NCI-H748 treated with DMSO at 0.1 percent for 48 hours (cell line): ENCODE measurements at regions not wholly inside any gene's neighbourhood (a gene's known extent, or its start where the extent isn't known, plus 50 kb on each side); places are given as distances from the start of the nearest gene placed in this dataset.
"Not testable (repeated sequence)": the region's sequence is repeated elsewhere in the genome, so short reads cannot be mapped to it uniquely, and the experiment has no call there.

Experiments
- DNase-seq: peaks from one replicate; lab custom pipeline; 2025; lab: John Stamatoyannopoulos, UW

DNA sequence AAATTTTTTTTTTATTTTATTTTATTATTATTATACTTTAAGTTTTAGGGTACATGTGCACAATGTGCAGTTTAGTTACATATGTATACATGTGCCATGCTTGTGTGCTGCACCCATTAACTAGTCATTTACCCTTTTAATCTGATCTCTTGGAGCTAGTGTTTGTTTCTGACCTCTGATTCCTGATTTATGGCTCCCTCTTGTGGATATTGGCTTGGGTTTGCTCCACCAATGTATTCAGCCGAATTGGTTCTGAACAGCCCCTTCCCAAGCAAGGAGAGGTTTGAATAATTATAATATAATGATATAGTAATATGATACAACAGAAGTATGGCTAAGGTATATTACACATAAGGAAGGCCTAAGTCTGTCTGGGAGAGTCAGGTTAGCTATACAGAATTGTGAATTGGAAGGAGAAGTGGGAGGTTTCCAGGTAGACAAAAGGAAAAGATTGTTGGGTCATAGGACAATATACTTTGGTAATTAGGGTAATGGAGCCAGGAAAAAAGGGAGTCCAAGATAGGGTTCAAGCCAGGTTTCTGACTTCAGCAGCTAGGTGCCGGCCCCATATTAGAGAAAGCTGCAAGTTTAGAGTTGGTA is 53.1 kb upstream of the HMCN1 start:
- peak; percentile 17 for DNase-seq

DNA sequence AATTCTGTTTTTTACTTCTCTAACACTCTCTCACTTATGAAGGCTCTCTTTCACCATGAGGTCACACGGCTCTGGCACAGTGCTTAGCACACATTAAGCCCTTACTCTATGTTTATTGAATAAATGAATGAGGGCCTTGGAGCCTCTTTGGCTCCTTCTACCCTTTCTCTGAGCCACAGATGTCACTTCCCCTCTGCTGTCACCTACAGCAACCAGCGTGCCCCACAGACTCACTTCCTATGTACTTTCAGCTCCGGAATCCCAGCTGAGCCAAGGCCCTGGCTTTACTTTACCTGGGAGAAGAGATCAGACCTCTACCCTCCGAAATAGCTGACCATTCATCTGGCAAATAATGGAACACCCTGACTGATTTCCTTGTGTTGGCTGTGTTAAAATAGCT is 53.7 kb upstream of the HMCN1 start:
- no peak for DNase-seq

DNA sequence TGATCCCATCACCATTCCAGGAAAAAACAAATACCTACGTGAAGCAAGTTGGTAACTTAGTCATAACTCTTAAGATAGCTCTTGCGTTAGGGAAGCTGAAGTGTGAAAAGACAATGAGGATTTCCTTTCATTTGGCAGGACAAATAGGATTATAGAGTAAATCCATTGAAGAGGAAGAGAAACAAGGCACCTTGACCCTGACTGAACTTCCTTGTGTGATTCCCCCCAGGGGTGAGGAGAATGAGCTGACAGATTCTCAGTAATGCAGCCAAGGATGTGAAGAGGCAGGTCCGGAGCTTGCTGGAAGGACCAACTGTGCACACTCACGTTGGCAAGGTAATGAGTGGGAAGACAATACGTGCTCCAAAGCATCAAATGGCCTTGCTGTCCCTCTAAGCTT is 55.0 kb upstream of the HMCN1 start:
- DNase-seq: no peak

DNA sequence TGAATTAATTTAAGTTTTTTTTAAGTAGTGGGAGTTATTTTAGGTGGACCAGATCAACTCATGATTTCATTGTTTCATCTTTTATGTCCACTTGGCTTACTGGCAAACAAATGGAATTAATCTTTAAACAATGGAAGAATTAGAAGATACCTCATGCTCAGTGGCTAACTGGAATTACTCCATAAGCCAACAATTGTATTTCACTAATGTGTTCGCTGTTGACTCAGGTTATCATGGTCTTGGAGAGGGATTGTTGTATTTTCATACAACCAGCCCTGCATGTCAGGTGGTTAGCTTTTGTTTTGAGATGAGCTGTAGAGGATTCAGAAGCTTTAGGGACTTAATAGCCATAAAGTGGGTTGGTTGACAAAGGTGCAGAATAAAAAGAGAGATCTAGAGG is 57.2 kb upstream of the HMCN1 start:
- DNase-seq: no peak

DNA sequence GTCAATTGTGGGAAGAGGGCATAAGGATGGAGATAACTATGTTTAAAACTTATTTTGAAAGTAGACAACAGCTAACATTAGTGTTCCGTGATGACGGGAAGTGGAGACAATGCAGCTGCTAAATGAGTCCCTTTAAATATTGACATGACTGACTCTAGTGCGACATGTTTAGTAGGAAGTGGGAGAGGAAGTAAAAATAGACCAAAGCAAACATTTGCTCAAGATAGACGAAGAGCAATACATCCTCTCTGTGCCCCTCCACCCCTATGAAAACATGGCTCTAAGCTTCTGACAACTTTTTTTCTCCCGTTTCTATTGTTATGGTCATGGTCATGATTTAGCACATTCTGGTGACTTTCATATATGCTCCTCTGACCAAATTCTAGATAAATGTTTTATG is 60.0 kb upstream of the HMCN1 start:
- peak; percentile 39 for DNase-seq

DNA sequence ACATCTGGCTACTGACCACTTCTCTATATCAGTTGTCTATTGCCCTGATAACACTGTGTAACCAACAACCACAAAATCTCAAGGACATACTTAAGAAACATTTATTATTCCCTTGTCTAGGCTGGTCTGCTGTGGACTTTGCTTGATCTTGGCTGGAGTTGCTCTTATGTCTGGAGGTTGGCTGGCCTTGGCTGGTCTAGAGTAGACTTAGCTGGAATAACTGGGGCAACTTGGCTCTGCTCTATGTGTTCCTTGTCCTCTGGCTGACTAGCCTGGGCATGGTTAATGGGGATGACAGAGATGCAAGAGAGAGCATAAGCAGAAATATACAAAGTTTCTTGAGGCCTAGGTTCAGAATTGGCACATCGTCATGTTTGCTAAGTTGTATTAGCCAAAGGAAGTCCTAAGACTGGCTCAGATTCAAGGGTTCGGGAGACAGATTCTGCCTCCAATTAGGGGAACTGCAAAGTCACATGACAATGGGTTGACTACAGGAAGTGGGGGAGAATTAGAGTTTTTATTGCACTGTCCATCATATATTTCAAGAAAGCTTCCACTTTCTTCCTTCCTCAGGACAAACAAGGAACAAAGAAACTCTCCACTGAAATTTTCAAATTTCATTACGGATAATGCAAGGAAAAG is 61.4 kb upstream of the HMCN1 start:
- DNase-seq: no peak

DNA sequence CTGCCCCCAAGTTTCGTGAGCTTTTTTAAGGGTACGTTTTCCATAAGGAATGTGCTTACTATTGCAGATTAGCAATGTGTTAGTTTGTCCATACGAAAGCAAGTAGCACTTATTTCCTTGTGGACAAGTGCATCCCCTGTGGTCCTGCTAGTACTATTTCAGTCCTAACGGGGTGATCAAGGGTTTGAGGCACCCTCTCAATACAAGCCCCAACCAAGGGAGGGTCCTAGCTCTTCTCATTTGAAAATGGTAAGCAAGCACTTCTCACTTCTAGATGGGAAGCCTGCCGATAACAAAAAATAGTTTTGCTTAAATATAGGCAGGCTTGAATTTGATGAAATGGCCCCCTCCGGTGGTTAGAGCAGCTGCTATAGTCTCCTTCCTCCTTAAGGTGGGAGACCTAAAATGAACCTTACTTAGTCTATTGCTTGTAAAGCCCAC is 64.0 kb upstream of the HMCN1 start:
- no peak for DNase-seq

DNA sequence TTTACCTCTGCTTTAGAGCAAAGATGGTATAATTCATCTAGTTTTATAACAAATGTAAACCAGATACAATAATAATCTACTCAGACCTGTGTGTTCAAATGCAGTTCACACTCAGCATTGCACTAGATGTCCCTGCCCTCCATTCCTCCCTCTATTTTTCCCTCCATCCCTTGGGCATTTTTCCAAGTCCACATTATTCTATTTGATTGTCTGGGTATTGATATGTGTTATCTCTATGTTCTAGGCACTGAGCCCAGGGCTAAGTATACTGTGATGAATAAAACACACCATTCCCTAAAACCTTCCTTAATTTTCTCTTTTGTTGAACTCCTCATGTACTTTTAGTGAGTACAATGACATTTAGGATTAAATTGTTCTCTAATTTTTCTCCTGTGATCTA is 66.2 kb upstream of the HMCN1 start:
- no peak for DNase-seq

DNA sequence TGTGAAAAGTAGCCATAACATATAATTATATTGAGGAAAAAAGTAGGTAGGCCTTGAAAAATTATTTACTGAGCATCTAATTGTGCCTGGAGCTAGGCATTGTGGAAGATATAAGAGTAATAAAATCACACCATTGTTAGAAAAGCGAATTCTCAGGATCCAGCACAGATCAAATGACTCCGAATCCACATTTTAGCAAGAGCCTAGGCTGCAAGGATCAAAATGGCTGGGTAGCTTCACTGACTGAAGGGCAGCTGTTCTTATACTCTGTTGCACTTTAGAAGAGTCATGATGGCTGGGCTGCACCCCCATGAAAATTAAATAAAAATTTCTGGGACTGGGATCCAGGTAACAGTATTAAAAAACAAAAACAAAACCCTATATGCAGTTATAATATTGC is 67.6 kb upstream of the HMCN1 start:
- no peak for DNase-seq

DNA sequence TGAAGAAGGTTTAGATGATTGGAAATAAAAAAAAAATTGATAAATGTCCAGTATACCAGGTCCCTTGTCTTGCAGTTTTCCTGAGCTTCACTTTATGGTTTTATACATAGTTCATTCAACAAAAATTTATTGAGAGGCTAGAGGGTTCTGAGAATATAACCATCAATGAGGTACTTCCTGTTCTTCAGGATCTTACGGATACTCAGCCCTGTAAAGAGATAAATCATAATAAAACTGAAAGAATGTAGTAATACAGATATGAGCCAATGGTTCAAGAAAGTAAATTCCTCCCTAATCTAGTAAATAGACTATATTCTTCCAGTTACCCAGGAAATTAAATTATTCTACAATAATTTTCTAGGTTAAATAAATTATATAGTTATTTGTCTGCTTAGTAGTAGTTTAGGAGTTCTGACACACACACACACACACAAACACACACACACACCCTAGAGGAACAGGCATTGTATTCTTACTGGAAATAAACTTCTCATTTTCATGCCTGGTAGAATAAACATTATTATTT is 70.4 kb upstream of the HMCN1 start:
- no peak for DNase-seq

DNA sequence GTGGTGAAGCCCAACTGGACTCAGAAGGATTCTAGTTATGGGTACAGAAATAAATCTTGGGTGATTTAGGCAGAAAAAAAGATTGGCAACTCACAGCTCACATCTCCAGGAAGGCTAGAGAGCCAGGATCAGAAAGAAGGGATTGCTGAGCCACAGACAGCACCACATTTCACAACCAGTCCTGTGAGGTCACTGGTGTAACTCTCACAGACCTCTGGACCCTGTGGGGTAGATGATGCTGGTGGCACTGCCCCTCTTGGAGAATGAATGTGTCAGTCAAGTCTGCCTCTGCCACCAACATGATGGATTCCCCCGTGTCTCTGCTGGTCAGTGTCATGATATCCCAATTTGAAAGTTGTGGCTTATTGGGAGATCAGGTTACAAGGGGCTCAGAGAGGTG is 70.9 kb upstream of the HMCN1 start:
- DNase-seq: no peak

DNA sequence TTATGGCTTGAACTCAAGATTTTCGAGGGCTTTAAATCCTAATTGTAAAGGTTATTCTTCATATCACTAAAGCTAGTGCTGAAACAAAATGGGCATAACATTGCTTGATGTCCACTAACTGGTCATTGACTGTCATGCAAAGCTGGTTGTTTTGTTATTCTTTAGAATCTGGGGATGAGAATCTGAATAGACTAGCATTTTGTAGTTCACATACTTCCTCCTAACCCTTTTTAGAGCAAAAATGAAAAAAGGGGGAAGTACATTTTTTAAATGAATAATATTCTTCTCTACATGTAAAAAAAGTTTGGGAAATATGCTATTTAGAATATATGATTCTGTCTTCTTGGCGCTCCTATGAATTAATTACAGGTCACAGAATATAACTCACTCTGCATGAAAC is 72.2 kb upstream of the HMCN1 start:
- no peak for DNase-seq

DNA sequence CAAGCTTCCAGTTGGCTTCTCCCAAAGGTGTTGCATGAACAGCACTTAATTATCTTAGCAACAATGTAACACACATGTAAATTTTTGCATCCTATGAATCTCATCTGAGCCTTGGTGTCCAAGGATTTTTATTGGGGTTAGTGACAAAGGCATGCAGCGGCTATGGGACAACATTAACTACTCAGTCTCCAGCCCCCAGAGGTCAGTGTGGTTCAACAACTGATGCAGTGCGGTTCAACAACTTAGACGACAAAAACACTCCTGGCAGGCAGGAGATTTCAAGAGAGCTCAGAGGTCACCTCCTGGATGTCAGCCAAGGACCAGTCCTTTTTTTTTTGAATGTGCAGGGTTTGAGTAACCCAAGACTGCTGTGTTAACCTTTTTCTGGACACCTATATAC is 77.5 kb upstream of the HMCN1 start:
- DNase-seq: no peak

DNA sequence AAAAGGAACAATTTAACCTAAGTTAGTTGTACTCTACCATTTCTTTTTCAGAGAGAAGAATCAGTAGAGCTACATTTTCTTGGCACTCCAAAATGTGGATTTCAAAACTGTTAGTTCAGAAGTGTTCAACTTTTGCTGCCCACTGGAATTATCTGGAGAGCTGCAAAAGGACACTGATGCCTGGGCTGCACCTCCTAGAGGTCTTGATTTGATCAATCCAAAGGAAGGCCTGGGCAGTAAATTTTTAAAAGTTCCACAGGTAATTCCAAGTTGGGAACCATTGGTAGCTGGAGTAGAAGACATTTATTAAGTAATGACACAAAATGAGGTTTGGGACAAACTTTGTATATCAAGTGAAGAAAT is 79.3 kb upstream of the HMCN1 start:
- DNase-seq: no peak

DNA sequence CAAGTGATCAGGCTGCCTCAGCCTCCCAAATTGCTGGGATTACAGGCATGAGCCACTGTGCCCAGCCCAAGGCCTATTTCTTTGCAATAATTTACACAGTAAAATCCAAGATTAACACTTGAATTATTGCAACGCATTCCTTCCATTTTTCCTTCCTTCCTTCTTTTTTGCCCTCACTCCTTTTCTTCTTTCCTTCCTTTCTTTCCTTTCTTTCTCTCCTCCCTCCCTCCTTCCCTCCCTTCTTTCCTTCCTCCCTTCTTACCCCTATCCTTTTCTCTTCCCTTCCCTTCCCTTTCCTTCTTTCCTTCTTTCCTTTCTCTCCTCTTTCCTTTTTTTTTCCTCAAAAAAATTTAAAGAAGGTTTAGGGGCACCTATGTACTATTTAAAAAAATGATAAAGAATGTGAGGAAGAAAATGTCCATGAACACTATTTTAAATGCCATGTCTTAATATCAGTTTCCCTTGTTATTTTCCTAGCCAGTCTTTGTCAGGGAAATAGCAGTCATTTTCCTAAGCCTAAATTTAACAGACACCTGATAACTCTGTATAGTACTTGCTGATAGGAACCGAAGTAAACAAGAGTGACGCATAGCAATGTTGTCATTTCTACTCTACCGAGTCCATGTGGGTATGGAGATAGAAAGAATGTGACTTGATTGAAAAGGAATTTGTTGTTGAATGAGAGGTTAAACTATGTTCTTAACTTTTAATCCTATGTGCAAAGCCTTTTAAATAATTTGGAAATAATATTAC is 79.8 kb upstream of the HMCN1 start:
- DNase-seq: no peak

DNA sequence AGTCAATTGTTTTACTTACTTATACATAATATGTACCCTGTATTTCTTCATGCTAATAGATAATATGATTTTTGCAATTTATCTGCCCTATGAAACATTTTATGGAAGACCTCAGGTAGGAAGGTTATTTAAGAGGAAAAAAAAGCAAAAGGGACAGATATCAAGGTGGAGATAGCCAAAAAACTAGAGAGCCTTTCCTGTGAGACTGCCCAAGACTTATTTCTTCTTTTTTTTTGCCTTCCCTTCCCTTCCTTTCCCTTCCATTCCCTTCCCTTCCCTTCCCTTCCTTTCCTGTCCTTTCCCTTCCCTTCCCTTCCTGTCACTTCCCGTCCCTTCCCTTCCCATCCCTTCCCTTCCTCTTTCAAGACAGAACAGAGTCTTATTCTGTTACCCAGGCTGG is 80.6 kb upstream of the HMCN1 start:
- no peak for DNase-seq

DNA sequence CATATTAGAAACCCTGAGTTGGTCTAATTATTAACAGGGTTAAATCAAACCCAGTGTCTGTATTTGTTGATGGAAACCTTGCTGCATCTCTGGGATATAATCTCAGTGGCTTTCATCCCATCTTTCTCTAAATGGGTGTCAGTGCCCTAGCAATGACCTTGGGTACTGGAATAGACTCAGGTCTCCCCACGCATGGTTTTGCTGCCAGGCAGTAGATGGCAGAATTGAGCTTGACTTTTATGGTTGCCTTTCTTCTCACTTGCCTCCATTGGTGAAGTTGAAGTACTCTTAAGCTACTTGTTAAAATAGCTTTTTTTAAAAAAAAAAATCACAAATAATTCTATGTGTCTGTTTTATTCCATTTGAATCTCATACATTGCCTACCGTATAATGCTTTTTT is 81.8 kb upstream of the HMCN1 start:
- no peak for DNase-seq

DNA sequence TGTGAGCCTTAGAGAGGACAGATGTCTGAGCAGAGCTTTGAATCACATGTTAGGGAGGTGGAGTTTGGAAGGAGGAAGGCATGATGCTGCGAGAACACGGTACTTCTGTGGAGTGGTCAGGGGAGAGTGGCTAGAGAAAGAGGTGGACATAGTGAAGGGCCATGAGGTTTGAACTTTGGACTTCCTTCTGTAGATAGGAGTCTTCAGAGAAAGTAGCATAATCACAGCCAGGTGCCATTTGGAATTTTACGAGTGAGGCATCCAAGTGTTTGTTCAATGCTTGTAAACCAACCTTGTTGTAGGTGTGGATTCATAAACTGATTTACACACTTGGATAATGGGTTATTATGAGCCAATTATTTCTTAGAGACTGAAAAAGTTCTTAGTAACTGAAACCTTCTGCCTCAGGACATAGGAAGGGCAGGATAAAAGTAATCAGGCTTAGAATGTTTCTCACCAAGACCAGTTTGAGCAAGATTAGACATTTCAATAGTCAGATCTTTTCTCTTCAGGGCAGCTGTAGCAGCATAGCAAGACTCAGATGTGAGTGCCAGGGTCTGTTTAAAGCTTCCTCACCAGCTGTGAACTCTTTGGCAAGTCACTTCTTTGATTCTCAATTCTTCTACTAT is 83.5 kb upstream of the HMCN1 start:
- DNase-seq: no peak

DNA sequence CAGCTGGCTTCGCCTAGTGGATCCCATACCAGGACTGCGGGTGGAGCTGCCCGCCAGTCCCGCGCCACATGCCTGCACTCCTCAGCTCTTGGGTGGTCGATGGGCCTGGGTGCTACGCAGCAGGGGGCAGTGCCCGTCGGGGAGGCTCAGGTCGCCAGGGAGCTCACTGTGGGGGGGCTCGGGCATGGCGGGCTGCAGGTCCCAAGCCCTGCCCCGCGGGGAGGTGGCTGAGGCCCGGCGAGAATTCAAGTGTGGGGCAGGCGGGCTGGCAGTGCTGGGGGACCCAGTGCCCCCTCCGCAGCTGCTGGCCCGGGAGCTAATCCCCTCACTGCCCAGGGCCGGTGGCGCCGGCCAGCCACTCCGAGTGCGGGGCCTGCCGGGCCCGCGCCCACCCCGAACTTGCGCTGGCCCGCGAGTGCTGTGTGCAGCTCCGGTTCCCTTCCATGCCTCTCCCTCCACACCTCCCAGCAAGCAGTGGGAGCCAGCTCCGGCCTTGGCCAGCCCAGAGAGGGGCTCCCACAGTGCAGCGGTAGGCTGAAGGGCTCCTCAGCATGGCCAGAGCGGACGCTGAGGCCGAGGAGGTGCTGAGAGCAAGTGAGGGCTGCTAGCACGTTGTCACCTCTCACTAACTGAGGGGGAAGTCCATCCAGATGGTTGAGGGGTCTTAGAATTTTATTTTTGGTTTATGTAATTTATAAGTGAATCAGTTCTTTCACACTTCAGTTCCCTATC is 85.2 kb upstream of the HMCN1 start:
- no peak for DNase-seq

DNA sequence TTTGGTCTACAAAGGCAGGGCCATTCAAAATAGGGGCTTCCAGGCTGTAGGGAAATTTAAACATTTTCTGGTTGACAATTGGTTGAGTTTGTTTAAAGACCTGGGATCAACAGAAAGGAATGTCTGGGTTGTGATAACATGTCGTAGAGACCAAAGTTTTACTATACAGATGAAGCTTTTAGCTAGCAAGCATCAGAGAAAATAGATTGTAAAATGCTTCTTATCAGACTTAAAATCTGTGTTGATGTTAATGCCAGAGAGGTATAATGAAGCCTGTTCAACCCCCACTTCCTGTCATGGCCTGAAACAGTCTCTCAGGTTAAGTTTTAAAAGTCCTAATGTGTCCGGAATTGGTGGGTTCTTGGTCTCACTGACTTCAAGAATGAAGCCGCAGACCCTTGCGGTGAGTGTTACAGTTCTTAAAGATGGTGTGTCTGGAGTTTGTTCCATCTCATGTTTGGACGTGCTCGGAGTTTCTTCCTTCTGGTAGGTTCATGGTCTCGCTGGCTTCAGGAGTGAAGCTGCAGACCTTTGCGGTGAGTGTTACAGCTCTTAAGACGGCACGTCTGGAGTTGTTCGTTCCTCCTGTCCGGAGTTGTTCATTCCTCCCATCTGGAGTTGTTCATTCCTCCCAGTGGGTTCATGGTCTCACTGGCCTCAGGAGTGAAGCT is 86.5 kb upstream of the HMCN1 start:
- DNase-seq: not testable (repeated sequence)

DNA sequence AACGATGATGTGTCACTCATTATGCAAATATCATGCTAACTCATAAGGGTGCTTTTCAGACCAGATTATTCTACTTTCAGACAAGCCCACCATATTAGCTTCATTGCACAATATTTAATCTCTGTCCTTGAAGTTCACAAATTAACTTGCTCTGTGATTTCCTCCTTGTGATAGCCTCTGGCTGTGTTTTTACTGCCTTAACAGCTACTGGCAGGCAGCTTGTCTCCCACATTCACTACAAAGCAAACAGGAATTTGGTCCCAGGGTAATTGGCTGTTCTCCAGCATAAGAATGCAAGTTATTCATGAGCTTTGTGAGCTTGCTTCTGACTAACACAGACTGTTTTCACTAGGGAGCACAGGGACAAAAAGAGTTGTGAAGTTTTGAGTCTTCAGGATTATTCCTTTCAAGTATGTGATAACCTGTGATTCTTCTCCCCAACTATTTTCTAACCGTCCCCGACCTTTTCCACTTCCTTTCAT is 87.9 kb upstream of the HMCN1 start:
- DNase-seq: no peak

DNA sequence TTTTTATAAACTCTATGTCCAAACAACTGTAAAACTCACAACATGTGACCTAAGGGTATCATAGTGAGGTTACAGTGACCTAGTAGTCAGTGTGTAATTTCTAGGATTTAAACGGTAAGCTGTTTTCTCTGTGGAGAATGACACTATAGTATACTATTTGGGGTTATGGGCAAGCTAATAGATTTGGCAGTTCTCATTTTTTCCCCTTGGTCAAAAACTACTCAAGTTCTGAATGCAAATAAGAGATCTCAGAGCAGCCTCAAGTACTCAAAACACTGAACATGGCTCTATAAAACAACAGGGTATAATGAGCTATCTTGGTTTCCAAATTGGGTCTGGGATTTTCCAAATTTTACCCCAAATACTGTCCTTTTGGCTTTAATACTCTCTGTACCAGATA is 88.5 kb upstream of the HMCN1 start:
- no peak for DNase-seq
